PC-3 (cell line): ENCODE measurements at regions not wholly inside any gene's neighbourhood (a gene's known extent, or its start where the extent isn't known, plus 50 kb on each side); places are given as distances from the start of the nearest gene placed in this dataset.

Source experiments
- CTCF ChIP-seq: fragments of 300-600 bp; sonication (generic); conservative IDR thresholded peaks from 2 replicates; pipeline ENCODE4 v1.5.1; 2017; ENCODE audit warnings: antibody characterized with exemption, low read depth, mild to moderate bottlenecking, low read length
- EZH2 ChIP-seq: fragments of 300-600 bp; sonication (generic); IDR thresholded peaks from one replicate; pipeline ENCODE4 v1.6.1; 2017; ENCODE audit warnings: antibody characterized with exemption, mild to moderate bottlenecking, low read length; ENCODE audit not compliant: unreplicated experiment

GRCh38 chr3:30457081-30457480, 149.3 kb upstream of the TGFBR2 start:
- TF ChIP-seq EZH2 (no peak), CTCF (no peak)
